NCI-H2196 (cell line): ENCODE measurements at regions not wholly inside any gene's neighbourhood (a gene's known extent, or its start where the extent isn't known, plus 50 kb on each side); places are given as distances from the start of the nearest gene placed in this dataset.

ENCODE experiments used
- DNase-seq: peaks from one replicate; lab custom pipeline; 2025; ENCODE audit not compliant: unreplicated experiment; lab: John Stamatoyannopoulos, UW

GRCh38 chr10:108812906-108813305 is 1110.4 kb downstream of the XPNPEP1 start:
- DNase-seq, result no peak

- no peak for DNase-seq
Observed at GRCh38 chr10:108812296-108812695, 1111.0 kb downstream of the XPNPEP1 start.

DNA sequence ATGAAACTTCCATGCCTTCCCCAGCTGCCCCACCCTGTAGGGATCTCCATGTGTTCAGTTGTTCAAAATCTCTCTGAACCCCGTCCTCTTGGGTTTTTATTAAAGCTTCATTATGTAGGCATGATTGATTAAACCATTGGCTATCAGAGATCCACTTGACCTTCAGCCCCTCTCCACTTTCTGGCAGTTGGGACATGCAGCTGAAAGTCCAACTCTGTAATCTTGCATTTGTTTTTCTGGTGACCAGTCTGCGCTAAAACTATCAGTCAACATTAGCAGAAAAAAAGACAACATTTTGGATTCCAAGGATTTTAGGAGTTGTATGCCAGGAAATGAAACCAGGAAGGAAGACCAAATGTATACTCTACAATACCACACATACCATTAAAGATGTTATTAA is 1115.1 kb downstream of the XPNPEP1 start:
- no peak for DNase-seq

- no peak for DNase-seq
Observed at GRCh38 chr10:108801775-108802517, 1121.4 kb downstream of the XPNPEP1 start.

DNA sequence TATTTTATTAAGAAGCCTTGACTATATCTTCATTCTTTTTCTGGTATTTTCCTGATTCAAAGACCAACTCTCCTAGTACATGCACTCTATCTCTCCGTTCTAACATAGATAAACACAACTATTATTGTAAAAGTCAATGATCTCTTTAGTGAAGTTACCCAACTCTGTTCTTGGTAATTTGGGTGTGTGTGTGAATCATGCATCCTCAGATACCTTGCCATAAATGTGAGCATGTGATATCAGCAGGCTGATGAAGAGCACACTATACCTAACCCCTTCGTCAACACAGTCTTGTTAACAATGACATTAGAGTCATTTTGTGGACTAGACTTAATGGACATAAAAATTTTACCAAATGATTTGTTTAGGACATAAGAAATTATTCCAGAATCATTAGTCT is 1122.1 kb downstream of the XPNPEP1 start:
- no peak for DNase-seq

- no peak for DNase-seq
Observed at GRCh38 chr10:108797573-108797972, 1125.7 kb downstream of the XPNPEP1 start.

GRCh38 chr10:108791794-108792474 is 1131.4 kb downstream of the XPNPEP1 start:
- DNase-seq, result no peak

DNA sequence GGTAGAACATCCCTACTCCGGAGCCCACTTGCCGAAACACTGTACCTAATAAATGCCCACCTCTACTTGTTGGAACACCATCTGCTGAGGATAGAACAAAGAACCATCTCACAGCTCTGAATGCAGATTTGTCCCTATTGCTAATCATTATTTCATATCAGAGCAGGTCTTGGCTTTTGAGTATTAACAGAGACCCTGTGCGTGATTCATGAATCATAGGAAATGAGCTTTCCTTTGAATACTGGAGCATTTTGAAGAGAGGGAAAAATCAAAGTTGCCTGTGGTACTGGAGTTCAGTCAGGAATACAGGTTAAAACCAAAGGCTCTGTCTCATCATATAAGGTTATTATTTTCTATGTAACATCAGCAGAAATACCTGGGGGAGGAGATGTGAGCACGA is 1132.3 kb downstream of the XPNPEP1 start:
- no peak for DNase-seq

DNA sequence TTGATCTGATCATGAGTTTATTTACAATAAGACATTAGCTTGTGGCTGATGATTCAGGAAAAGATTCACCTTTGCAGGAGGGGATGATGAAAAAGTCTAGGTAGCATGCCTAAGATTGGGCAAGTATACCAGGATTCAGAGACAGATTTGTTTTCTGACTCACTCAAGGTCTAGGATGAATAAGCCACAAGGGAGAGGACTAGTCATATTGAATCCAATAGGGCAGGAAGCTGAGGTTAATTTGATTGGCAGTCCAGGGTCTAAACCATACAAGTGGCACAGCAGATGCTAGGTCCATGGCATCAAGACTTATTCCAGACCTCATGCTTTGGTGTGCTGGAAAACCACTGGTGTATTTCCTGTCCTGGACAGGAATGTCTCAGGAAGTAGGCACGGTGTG is 1133.4 kb downstream of the XPNPEP1 start:
- no peak for DNase-seq

- no peak for DNase-seq
Observed at GRCh38 chr10:108789336-108789735, 1134.0 kb downstream of the XPNPEP1 start.

DNA sequence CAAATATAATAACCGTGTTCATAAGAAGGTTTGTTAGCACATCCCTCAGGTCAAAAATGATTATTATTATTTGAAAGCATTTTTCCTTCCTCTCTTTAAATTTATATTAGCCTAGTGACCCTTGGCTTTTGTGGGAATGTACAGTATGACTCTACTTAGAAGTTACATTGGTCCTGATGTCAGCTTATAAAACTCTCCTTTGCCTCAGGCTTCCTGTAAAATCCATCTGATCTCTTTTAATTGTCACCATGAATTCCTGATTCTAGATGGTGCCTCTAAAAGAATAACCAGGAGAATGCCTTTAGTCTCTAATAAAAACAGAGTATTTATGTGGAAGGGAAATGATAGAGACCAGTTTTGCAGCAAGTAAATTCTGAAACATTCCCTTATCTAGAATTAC is 1134.4 kb downstream of the XPNPEP1 start:
- no peak for DNase-seq

DNA sequence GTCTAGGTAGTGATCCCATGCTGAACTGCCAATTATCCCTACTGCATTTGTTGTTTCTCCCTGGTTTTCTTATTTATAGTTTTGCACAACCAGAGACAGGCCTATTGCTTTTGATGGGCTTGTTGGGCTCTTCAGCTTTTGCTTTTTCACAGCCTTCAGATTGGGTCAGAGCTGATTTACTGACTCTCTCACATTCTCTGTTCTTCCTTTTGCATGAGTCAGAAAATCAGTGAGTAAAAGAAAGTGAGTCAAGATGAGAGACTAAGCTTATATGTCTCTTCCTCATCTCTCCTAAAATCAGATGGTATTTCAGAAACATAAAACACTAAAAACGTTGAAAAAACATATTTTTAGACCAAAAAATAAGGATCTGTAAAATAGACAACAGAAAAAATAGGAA is 1135.4 kb downstream of the XPNPEP1 start:
- DNase-seq, result no peak

DNA sequence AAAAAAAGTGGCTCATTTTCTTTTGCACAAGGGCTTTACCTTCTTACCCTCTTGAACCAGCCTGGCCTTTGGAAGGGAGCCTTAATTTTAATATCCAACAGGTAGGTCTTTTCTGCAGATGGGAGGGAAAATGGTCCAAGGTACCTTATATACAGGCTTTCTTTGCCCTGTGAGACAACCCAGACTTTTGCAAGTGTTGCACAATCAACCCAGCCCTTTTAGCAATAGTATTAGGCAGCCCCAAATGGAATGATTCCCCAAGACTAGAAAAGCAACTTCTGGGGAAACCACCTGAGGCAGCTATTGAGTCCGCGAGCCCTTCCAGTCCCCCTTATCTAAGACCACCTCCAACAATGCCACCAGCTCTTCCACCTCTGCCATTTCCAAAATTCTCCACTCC is 1138.3 kb downstream of the XPNPEP1 start:
- no peak for DNase-seq

- DNase-seq, result no peak
Observed at GRCh38 chr10:108784534-108784933, 1138.8 kb downstream of the XPNPEP1 start.

- DNase-seq, result peak; percentile 1
Observed at GRCh38 chr10:108783897-108784296, 1139.4 kb downstream of the XPNPEP1 start.

DNA sequence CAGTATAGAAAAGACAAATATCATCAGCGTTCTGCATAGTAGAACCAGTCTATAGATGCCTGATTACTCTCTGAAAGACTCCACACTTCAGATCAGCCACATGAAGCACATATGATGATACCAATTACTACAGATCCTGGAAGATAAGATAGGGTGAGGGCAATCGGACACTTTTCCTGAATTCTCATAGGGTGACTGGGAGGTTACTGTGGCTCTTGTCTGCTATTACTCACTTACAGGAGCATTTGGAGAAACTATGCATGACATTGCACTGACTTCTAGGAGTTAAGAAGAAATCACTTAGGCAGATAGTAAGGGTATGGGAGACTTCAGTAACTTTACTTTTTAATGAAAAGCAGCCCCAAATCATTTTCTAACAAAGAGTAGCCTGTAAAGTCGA is 1140.9 kb downstream of the XPNPEP1 start:
- DNase-seq, result no peak

- DNase-seq, result no peak
Observed at GRCh38 chr10:108779501-108779900, 1143.8 kb downstream of the XPNPEP1 start.

DNA sequence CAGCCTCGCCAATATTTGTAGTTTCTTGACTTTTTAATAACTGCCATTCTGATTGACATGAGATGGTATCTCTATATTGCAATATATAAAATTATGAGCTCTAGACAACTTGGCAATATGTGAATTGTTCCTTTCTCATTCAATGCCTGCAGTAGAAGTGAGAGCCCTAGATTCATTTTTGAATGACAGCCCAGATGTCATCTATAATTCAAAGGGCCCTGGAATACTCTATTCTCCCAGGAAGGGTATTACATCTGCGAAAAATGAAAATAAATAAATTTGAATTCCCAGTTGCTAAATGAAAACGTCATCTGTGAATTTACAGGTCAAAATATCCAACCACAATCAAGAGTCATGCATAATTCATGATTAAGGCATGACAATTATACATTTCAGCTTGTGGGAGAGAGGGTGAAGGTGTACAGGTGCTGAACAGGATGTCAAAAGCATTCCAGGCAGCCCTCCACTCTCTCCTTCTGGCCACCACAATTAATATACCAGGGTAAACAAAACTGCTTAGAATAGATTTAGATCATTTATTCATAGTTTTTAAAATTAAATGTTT is 1147.3 kb downstream of the XPNPEP1 start:
- no peak for DNase-seq

GRCh38 chr10:108771106-108771505 is 1152.2 kb downstream of the XPNPEP1 start:
- no peak for DNase-seq

DNA sequence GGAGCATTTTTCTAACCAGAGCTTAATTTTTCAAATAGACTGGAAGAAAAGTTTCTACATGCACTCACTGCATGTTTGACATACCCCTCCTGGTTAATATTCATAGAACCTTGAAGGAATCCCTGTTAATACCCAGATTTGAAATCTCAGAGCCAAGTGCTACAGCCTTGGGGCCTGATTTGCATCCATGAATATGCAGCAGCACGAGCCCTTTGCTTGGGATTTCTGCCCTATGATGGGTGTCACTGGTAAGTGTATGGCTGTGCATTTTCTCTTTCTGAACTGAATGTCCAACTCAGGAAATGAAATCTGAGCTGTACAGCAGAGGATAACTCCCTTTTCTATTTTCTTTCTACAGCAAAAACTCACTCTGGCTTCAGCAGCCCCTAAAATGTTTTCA is 1157.5 kb downstream of the XPNPEP1 start:
- no peak for DNase-seq

DNA sequence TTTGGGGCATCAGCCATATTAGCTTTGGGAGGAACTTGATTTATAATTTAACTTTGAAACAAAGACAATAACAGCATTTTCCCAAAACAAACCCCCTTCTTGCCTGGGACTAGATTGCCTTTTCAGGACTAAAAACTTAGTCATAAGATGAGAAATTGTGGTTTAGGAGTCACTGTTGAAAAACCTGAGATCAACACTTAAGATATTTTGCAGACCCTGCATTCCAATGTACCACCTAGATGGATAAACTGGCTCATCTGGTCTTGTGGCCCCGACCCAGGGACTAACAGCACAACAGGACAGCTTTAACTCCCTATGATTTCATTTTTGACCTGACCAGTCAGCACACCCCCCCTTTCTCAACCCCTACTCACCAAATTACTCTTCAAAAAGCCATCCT is 1165.4 kb downstream of the XPNPEP1 start:
- DNase-seq, result no peak

DNA sequence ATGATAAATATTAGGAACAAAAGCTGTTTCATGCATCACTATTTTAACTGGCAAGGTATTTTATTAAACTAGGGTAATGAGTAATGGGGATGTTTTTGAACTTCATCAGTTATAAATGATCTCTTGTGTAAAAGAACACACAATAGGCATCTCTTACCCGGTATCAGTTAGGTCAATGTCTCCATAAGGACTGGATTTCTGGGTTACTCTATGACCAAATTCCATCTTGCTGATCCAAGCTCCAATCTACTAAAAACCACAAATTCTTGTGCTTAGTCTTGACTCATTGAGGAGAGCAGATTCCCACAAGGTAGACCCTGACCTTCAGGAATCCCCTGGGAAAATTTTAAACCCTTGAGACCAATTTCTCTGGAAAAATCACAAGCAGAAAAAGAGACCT is 1167.7 kb downstream of the XPNPEP1 start:
- DNase-seq, result no peak
